ENCODE measurements at regions not wholly inside any gene's neighbourhood (a gene's known extent, or its start where the extent isn't known, plus 50 kb on each side); places are given as distances from the start of the nearest gene placed in this dataset.

GRCh38 chr6:15166121-15166520, 79.7 kb upstream of the JARID2 start:
- no peak for TF ChIP-seq RARB (CRISPR knock-in tag; IDR thresholded peaks at IDR 0.05)
- no peak for TF ChIP-seq ZFP30 (CRISPR knock-in tag; IDR thresholded peaks at IDR 0.05)
- TF ChIP-seq, protein P1, sequence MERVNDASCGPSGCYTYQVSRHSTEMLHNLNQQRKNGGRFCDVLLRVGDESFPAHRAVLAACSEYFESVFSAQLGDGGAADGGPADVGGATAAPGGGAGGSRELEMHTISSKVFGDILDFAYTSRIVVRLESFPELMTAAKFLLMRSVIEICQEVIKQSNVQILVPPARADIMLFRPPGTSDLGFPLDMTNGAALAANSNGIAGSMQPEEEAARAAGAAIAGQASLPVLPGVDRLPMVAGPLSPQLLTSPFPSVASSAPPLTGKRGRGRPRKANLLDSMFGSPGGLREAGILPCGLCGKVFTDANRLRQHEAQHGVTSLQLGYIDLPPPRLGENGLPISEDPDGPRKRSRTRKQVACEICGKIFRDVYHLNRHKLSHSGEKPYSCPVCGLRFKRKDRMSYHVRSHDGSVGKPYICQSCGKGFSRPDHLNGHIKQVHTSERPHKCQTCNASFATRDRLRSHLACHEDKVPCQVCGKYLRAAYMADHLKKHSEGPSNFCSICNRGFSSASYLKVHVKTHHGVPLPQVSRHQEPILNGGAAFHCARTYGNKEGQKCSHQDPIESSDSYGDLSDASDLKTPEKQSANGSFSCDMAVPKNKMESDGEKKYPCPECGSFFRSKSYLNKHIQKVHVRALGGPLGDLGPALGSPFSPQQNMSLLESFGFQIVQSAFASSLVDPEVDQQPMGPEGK (CRISPR knock-in tag; IDR thresholded peaks at IDR 0.05; ENCODE audit: borderline replicate concordance), result no peak
- no peak for TF ChIP-seq ESRRG (CRISPR knock-in tag; IDR thresholded peaks at IDR 0.05)
- TF ChIP-seq ARNTL (CRISPR knock-in tag; IDR thresholded peaks at IDR 0.05; ENCODE audit: borderline replicate concordance, low read depth), result no peak
- TF ChIP-seq CREB5 (CRISPR knock-in tag; IDR thresholded peaks at IDR 0.05; ENCODE audit: low read depth), result no peak
- TF ChIP-seq, protein P2, sequence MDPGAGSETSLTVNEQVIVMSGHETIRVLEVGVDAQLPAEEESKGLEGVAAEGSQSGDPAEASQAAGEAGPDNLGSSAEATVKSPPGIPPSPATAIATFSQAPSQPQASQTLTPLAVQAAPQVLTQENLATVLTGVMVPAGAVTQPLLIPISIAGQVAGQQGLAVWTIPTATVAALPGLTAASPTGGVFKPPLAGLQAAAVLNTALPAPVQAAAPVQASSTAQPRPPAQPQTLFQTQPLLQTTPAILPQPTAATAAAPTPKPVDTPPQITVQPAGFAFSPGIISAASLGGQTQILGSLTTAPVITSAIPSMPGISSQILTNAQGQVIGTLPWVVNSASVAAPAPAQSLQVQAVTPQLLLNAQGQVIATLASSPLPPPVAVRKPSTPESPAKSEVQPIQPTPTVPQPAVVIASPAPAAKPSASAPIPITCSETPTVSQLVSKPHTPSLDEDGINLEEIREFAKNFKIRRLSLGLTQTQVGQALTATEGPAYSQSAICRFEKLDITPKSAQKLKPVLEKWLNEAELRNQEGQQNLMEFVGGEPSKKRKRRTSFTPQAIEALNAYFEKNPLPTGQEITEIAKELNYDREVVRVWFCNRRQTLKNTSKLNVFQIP (CRISPR knock-in tag; IDR thresholded peaks at IDR 0.05; ENCODE audit: borderline replicate concordance, low read depth), result no peak
- no peak for TF ChIP-seq ZNF565 (CRISPR knock-in tag; conservative IDR thresholded peaks at IDR 0.05; ENCODE audit: low read depth)
- TF ChIP-seq ZC3H10 (CRISPR knock-in tag; IDR thresholded peaks at IDR 0.05), result no peak
- no peak for TF ChIP-seq CSDC2 (CRISPR knock-in tag; IDR thresholded peaks at IDR 0.05)
- TF ChIP-seq ZNF8 (CRISPR knock-in tag; IDR thresholded peaks at IDR 0.05), result no peak
- TF ChIP-seq ISL1 (CRISPR knock-in tag; IDR thresholded peaks at IDR 0.05), result no peak
